Keratinocyte (primary cell): ENCODE measurements at regions not wholly inside any gene's neighbourhood (a gene's known extent, or its start where the extent isn't known, plus 50 kb on each side); places are given as distances from the start of the nearest gene placed in this dataset.

ENCODE experiments used
- CTCF ChIP-seq, 3 experiments: IDR thresholded peaks in 1 of 3; conservative IDR thresholded peaks in 1 of 3; optimal IDR thresholded peaks in 1 of 3; 2 replicates in 2 of 3; 3 replicates in 1 of 3; pipeline versions ENCODE3 to v1.5.1; 2011; ENCODE audit warnings: low read length in 3 of 3, mild to moderate bottlenecking in 3 of 3, moderate library complexity in 2 of 3, control low read depth in 1 of 3, inconsistent platforms in 1 of 3; ENCODE audit not compliant: insufficient read depth in 2 of 3; ENCODE audit errors: extremely low read depth in 1 of 3
- EZH2 ChIP-seq: IDR thresholded peaks from one replicate; pipeline ENCODE4 v1.6.1; 2012; ENCODE audit warnings: inconsistent platforms, mild to moderate bottlenecking, low read length, moderate library complexity

- TF ChIP-seq CTCF (optimal IDR thresholded peaks at IDR 0.05 in 1 of 3, IDR thresholded peaks at IDR 0.05 in 1 of 3, conservative IDR thresholded peaks at IDR 0.05 in 1 of 3; ENCODE audit: extremely low read depth in 1 of 3, insufficient read depth in 2 of 3, low read length in 3 of 3) (no peak), EZH2 (no peak)
These were observed 498.5 kb downstream of the EIPR1 start for GRCh38 chr2:2879071-2879470.
